Upper lobe of right lung (tissue), 1 donor: ENCODE measurements at regions not wholly inside any gene's neighbourhood (a gene's known extent, or its start where the extent isn't known, plus 50 kb on each side); places are given as distances from the start of the nearest gene placed in this dataset.

Experiments
- ATAC-seq: fragments of 200-7000 bp; cut with Tn5 transposase; one replicate; pipeline ENCODE4 v1.9.1; 2020; ENCODE audit warnings: mild to moderate bottlenecking, moderate library complexity
- DNase-seq: peaks from one replicate; pipeline ENCODE4 v3.0.0-alpha.2; 2020
- H3K27ac ChIP-seq: fragments of 200-600 bp; one replicate; pipeline ENCODE4 v1.8.0; 2022
- H3K27me3 ChIP-seq: fragments of 200-600 bp; one replicate; pipeline ENCODE4 v1.8.0; 2022; ENCODE audit warnings: mild to moderate bottlenecking
- H3K36me3 ChIP-seq: fragments of 200-600 bp; one replicate; pipeline ENCODE4 v1.8.0; 2022
- H3K4me1 ChIP-seq: fragments of 200-600 bp; one replicate; pipeline ENCODE4 v1.8.0; 2022
- H3K4me3 ChIP-seq: fragments of 200-600 bp; one replicate; pipeline ENCODE4 v1.8.0; 2022; ENCODE audit warnings: mild to moderate bottlenecking
- H3K9me3 ChIP-seq: fragments of 200-600 bp; one replicate; pipeline ENCODE4 v1.8.0; 2022
- intact Hi-C: fragments of 100-400 bp; cut with DNase I; formaldehyde crosslinking; loops from one replicate; pipeline ENCODE4 v1.11.0; 2022
- TF ChIP-seq, protein P1 (sequence below): fragments of 200-600 bp; IDR thresholded peaks from one replicate; pipeline ENCODE4 v1.8.0; 2022; ENCODE audit warnings: antibody characterized with exemption
- donor health status: DM: no; HTN: yes; CAD: no; lungs with severe emphysema.

DNA sequence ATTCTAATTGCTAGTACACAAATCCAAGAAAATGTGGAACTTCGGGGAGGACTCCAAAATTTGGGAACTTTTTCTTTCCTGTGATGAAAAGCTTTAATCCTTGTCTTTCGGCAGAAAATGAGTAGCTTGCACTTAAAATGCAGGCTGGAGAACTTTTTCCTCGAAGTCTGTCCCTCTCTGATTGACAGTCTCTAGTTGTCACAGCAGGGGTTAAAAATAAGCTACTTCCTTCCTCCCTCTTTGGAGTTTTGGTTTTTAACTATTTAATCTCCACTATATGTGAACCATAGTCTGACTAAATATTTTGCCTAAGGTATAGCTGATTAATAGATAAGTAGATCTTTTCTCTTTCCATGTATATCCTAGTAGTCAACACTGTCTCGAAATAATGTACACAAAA, 66.8 kb upstream of the MBOAT1 start:
- no peak for ATAC-seq

DNA sequence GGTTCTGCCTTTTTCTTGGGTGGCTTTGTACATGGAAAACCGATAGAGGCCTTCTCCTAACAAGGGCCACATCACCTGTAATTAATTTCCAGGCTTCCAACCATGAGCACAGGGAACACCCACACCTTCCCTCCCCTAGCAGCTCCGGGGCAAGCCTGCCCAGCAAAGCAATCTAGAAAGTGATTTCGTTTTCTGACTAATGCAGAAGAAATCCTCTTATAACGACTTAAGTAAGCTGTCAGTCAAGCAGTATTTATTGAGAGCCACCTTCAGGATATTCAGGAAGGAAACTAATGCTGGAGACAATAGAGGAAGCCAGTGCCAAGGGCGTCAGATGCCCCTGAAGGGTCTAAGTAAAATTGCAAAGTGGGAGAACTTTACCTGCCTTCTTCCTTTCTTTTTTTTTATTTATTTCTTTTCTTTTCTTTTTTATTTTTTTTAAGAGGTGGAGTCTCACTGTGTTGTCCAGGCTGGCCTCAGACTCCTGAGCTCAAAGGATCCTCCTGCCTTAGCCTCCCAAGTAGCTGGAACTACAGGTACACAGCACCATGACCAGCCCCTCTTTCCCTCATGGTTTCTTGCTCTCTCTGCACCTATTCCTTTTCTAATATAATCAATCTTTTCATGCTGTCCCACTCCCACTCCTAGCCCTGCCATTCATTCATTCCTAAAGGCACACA, 67.5 kb upstream of the MBOAT1 start:
- H3K9me3 ChIP-seq, result no peaks in the 10 kb centered on the region
- ATAC-seq, result no peak
- H3K36me3 ChIP-seq, result no peaks in the 10 kb centered on the region
- TF ChIP-seq, protein P1, sequence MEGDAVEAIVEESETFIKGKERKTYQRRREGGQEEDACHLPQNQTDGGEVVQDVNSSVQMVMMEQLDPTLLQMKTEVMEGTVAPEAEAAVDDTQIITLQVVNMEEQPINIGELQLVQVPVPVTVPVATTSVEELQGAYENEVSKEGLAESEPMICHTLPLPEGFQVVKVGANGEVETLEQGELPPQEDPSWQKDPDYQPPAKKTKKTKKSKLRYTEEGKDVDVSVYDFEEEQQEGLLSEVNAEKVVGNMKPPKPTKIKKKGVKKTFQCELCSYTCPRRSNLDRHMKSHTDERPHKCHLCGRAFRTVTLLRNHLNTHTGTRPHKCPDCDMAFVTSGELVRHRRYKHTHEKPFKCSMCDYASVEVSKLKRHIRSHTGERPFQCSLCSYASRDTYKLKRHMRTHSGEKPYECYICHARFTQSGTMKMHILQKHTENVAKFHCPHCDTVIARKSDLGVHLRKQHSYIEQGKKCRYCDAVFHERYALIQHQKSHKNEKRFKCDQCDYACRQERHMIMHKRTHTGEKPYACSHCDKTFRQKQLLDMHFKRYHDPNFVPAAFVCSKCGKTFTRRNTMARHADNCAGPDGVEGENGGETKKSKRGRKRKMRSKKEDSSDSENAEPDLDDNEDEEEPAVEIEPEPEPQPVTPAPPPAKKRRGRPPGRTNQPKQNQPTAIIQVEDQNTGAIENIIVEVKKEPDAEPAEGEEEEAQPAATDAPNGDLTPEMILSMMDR, result no peak
- no peak overlapping the region for H3K27ac ChIP-seq
- DNase-seq, result no peak
- peaks cover 7% of the 10 kb centered on the region for H3K27me3 ChIP-seq
- no peaks in the 10 kb centered on the region for H3K4me1 ChIP-seq
- intact Hi-C loops, result no loop called here
- no peak overlapping the region for H3K4me3 ChIP-seq

More for the DNA sequence above, 66.8 kb upstream of the MBOAT1 start:
- H3K9me3 ChIP-seq, result no peaks in the 10 kb centered on the region
- no peak overlapping the region for H3K4me3 ChIP-seq
- H3K27me3 ChIP-seq, result peaks cover 7% of the 10 kb centered on the region
- H3K4me1 ChIP-seq, result no peaks in the 10 kb centered on the region
- TF ChIP-seq, protein P1, result no peak
- no peaks in the 10 kb centered on the region for H3K36me3 ChIP-seq
- intact Hi-C loops, result no loop called here
- no peak for DNase-seq
- no peak overlapping the region for H3K27ac ChIP-seq

DNA sequence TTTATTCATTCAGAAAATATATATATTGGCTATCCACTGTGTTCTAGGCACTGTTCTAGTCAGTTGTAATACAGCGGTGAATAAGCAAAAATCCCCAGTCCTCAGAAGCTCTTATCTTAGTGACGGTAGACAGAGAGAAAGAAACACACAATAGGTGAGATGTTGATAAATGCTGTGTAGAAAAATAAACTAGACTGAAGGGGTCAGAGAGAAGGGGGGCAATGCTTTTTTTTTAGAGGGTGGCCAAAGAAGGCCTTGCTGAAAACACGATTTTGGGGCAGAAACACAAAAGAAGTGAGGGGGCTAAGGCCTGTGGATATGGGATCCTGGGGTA, 68.0 kb upstream of the MBOAT1 start:
- Histone ChIP-seq H3K9me3 (no peaks in the 10 kb centered on the region), H3K27me3 (peaks cover 7% of the 10 kb centered on the region), H3K27ac (no peak overlapping the region), H3K4me3 (no peak overlapping the region), H3K36me3 (no peaks in the 10 kb centered on the region), H3K4me1 (no peaks in the 10 kb centered on the region)
- intact Hi-C loops, result no loop called here
- TF ChIP-seq, protein P1, result no peak
- DNase-seq, result no peak
- no peak for ATAC-seq

DNA sequence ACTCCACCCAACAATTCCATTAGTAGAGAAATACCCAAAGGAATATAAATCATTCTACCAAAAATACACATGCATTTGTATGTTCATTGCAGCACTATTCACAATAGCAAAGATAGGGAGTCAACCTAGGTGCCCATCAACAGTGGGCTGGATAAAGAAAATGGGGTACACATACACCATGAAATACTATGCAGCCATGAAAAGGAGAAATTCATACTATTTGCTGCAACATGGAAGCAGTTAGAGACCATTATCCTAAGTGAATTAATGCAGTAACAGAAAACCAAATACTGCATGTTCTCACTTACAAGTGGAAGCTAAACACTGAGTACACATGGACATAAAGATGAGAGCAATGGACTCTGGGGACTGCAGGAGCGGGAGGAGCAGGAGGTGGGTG, 72.4 kb upstream of the MBOAT1 start:
- Histone ChIP-seq H3K27ac (no peak overlapping the region), H3K4me3 (no peak overlapping the region), H3K27me3 (no peaks in the 10 kb centered on the region), H3K36me3 (no peaks in the 10 kb centered on the region), H3K4me1 (no peaks in the 10 kb centered on the region), H3K9me3 (no peaks in the 10 kb centered on the region)
- TF ChIP-seq, protein P1, result no peak
- intact Hi-C loops, result no loop called here
- DNase-seq, result no peak
- ATAC-seq, result no peak

DNA sequence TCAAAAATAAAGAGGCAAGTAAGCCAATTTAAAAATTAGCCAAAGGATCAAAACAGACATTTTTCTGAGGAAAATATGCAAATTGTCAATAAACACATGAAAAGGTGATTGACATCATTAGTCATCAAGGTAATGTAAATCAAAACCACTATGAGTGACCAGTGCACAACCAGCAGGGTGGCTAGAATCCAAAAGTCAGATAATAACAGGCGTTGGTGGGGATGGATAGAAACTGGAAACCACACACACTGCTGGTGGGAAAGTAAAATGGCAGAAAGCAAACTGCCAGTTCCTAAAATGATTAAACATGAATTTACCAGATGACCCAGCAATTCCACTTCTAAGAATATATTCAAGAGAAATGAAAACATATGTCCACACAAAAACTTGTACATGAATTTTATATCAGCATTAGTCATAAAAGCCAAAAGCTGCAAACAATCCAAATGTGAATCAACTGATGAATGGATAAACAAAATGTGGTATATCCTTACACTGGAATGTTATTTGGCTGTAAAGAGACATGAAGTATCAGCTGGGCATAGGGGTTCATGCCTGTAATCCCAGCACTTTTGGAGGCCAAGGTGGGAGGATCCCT, 74.8 kb upstream of the MBOAT1 start:
- TF ChIP-seq, protein P1, result no peak
- no peak overlapping the region for H3K4me3 ChIP-seq
- no peaks in the 10 kb centered on the region for H3K9me3 ChIP-seq
- DNase-seq (no peak), ATAC-seq (no peak)
- no peaks in the 10 kb centered on the region for H3K36me3 ChIP-seq
- H3K4me1 ChIP-seq, result no peaks in the 10 kb centered on the region
- no peak overlapping the region for H3K27ac ChIP-seq
- H3K27me3 ChIP-seq, result no peaks in the 10 kb centered on the region
- intact Hi-C loops, result no loop called here
